SK-N-MC (cell line): ENCODE measurements at regions not wholly inside any gene's neighbourhood (a gene's known extent, or its start where the extent isn't known, plus 50 kb on each side); places are given as distances from the start of the nearest gene placed in this dataset.

Experiments used
- DNase-seq: peaks from one replicate; pipeline ENCODE4 v3.0.0-alpha.2; 2011; ENCODE audit warnings: low read depth, low spot score
- H3K27ac ChIP-seq: fragments of 200-600 bp; sonication (generic); 2 replicates; pipeline ENCODE4 v1.5.1; 2016; ENCODE audit warnings: mixed run types
- H3K36me3 ChIP-seq: fragments of 200-600 bp; sonication (generic); 2 replicates; pipeline ENCODE4 v1.6.1; 2017; ENCODE audit warnings: antibody characterized with exemption, low read length, mixed read lengths; ENCODE audit not compliant: insufficient read depth
- H3K4me3 ChIP-seq: fragments of 200-600 bp; sonication (generic); 2 replicates; pipeline ENCODE4 v1.5.1; 2016
- H3K9ac ChIP-seq: fragments of 200-600 bp; sonication (generic); 2 replicates; pipeline ENCODE4 v1.8.0; 2017; ENCODE audit warnings: mixed run types, mixed read lengths; ENCODE audit not compliant: insufficient read length
- H3K9me3 ChIP-seq: fragments of 200-600 bp; sonication (generic); 2 replicates; pipeline ENCODE4 v1.6.1; 2017; ENCODE audit warnings: low read depth, mild to moderate bottlenecking, antibody characterized with exemption, low read length, moderate library complexity, mixed read lengths
- EZH2 ChIP-seq: fragments of 200-600 bp; sonication (generic); IDR thresholded peaks from one replicate; pipeline ENCODE4 v1.6.1; 2017; ENCODE audit warnings: antibody characterized with exemption
- FOXP2 ChIP-seq: optimal IDR thresholded peaks from 2 replicates; pipeline ENCODE3; 2011; ENCODE audit warnings: mild to moderate bottlenecking, moderate library complexity; ENCODE audit not compliant: insufficient read depth; ENCODE audit errors: extremely low read length, control extremely low read depth
- POLR2AphosphoS5 ChIP-seq: IDR thresholded peaks from 2 replicates; pipeline ENCODE4 v1.6.1; 2012; ENCODE audit warnings: mild to moderate bottlenecking, low read depth, low read length, borderline replicate concordance

DNA sequence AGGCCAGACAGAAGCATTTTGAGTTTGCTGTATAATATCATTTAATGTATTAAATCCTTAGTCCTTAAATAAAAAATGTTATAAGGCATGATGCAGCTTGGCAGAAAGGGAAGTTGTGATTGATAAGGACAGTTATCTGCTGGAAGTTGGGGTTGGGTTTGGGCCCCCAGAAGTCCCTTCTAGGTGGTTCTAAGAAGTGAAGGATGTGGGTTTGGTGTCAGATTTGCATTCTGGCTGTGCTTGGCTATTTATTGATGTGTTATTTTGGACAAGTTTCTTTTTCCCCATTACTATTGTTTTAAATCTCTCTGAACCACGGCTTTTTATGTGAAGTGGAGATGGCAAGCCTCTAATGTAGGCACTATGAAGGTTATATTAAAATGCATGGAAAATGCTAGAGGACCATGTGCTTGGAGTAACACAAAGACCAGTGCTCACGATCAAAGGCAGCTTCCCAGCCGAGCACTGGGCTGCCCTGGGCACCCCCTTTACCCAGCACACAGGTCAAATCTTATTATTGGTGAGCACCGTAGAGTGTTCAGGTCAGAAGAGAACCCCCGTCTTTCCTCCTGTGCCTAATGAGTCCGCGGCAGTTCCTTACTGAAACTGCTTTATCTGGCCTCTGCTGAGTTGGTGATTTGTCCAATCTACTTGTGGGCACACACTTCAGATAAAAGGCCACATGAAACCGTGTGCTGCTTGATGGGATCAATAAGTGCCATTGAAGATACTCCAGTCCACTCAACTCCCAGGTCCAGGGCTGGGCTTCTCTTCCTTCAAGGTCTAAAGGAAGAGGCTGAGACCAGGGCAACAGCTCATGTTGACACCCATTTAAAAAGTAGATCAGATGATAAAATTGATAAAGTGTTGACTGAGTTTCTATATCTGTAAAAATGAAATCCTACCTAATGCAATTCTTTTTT lies 212.0 kb downstream of the PRDM2 start:
- H3K9me3 ChIP-seq, result no peaks in the 10 kb centered on the region
- H3K4me3 ChIP-seq, result no peak overlapping the region
- no peak overlapping the region for H3K27ac ChIP-seq

GRCh38 chr1:13913396-13913795 lies 213.4 kb downstream of the PRDM2 start:
- Histone ChIP-seq H3K4me3 (no peak overlapping the region), H3K36me3 (no peaks in the 10 kb centered on the region), H3K27ac (no peak overlapping the region), H3K9ac (no peak overlapping the region), H3K9me3 (no peaks in the 10 kb centered on the region)
- no peak for DNase-seq
- TF ChIP-seq FOXP2 (no peak), POLR2AphosphoS5 (no peak), EZH2 (no peak)

More for the DNA sequence above, 212.0 kb downstream of the PRDM2 start:
- no peak for TF ChIP-seq FOXP2
- no peak for TF ChIP-seq POLR2AphosphoS5
- TF ChIP-seq EZH2, result no peak
- H3K36me3 ChIP-seq, result no peaks in the 10 kb centered on the region
- no peak overlapping the region for H3K9ac ChIP-seq
- DNase-seq, result no peak

DNA sequence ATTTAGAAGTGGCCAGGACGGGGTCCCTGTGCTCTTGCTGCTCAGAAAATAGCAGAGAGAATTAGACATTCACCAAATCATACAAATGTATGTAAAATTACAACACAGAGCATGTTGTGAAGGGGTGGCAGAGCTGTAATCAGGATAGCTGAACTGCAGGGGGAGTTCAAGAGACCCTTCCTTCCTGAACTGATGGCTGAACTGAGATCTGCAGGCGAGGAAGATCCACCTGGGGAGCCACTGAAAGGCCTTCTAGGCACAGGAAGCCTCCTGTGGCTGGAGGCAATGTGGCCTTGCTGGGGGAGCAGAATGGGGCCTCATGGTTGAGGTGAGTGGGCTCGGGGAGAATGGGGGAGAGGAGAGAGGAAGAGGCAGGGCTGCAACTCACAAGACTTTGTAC lies 216.5 kb downstream of the PRDM2 start:
- Histone ChIP-seq H3K36me3 (no peaks in the 10 kb centered on the region), H3K27ac (no peak overlapping the region), H3K9ac (no peak overlapping the region), H3K4me3 (no peak overlapping the region), H3K9me3 (0 out of 2 replicates have a peak, but pooled peaks cover 3% of the 10 kb centered on the region)
- TF ChIP-seq EZH2, result no peak
- TF ChIP-seq POLR2AphosphoS5, result no peak
- no peak for TF ChIP-seq FOXP2
- no peak for DNase-seq

DNA sequence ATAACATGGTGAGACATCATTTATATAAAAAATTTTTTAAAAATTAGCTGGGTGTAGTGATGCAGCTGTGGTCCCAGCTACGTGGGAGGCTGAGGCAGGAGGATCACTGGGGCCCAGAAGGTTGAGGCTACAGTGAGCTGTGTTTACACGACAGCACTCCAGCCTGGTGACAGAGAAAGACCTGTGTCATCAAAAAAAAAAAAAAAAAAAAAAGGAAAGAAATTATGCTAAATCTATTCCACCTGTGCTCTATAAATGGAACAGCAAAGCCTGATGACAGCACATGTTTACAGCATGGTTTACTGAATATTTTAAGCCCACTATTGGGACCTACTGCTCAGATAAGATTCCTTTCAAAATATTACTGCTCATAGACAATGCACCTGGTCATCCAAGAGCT lies 217.6 kb downstream of the PRDM2 start:
- Histone ChIP-seq H3K9ac (no peak overlapping the region), H3K9me3 (0 out of 2 replicates have a peak, but pooled peaks cover 3% of the 10 kb centered on the region), H3K4me3 (no peak overlapping the region), H3K27ac (no peak overlapping the region), H3K36me3 (no peaks in the 10 kb centered on the region)
- DNase-seq, result no peak
- TF ChIP-seq POLR2AphosphoS5, result no peak
- no peak for TF ChIP-seq FOXP2
- TF ChIP-seq EZH2, result no peak

DNA sequence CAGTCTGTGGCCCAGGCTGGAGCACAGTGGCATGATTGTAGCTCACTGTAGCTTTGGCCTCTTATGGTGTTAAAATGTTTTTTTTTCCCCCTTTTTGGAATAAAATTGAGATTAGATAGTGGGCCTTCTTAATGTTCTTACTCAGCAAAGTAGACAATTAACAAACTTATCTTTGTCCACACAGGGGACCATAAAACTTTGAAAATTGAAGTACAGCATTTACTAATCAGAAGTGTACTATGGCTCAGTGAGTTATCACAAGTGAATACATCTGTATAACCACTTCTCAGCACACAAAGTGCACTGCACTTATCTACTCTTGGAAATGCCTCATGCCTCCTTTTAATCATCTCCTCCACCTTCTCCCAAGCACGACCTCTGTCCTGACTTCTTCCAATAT lies 218.9 kb downstream of the PRDM2 start:
- no peaks in the 10 kb centered on the region for H3K36me3 ChIP-seq
- DNase-seq, result no peak
- no peak for TF ChIP-seq FOXP2
- TF ChIP-seq EZH2, result no peak
- no peak for TF ChIP-seq POLR2AphosphoS5
- no peak overlapping the region for H3K9ac ChIP-seq
- H3K9me3 ChIP-seq, result 0 out of 2 replicates have a peak, but pooled peaks cover 3% of the 10 kb centered on the region
- H3K4me3 ChIP-seq, result no peak overlapping the region
- H3K27ac ChIP-seq, result no peak overlapping the region

DNA sequence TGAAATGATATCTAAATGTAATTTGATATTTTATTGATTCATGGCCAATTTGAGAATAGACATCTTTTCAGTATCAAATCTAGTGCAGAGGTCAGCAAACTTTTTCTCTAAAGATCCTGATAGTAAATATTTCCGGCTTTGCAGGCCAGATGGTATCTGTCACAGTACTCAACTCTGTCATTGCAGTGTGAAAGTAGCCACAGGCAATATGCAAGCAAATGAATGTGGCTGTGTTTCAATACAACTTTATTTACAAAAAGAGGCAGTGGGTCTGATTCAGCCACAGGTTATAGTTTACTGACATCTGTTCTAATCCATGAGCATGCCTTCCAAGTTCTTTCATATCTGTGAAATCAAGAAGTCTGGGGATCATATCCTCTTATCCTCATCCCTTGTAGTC lies 221.2 kb downstream of the PRDM2 start:
- DNase-seq, result no peak
- TF ChIP-seq EZH2, result no peak
- no peak for TF ChIP-seq POLR2AphosphoS5
- no peak for TF ChIP-seq FOXP2
- H3K27ac ChIP-seq, result no peak overlapping the region
- H3K36me3 ChIP-seq, result no peaks in the 10 kb centered on the region
- H3K9me3 ChIP-seq, result 0 out of 2 replicates have a peak, but pooled peaks cover 3% of the 10 kb centered on the region
- no peak overlapping the region for H3K4me3 ChIP-seq
- no peak overlapping the region for H3K9ac ChIP-seq

GRCh38 chr1:13922466-13923110 lies 222.6 kb downstream of the PRDM2 start:
- no peaks in the 10 kb centered on the region for H3K36me3 ChIP-seq
- no peak overlapping the region for H3K4me3 ChIP-seq
- H3K9me3 ChIP-seq, result 0 out of 2 replicates have a peak, but pooled peaks cover 3% of the 10 kb centered on the region
- H3K27ac ChIP-seq, result no peak overlapping the region
- DNase-seq, result no peak
- TF ChIP-seq POLR2AphosphoS5 (no peak), FOXP2 (no peak), EZH2 (no peak)
- H3K9ac ChIP-seq, result no peak overlapping the region

DNA sequence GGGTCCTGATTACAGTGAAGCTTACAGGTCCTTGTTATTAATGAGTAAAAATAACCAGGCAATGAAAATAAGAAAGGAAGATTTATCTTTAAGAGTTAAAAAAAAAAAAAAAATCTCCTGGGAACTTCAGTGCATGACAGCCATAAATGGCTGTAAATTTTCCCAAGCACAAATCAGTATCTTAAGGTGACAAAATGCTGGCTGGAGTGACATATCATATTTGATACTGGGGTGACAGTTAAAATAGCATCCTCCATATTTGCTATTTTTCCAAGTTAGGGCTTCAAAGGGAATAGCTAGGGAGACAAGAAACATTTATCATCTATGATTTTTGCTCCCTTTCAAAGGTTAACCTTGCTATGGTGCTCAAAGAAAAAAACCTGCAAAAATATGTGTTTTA lies 226.6 kb downstream of the PRDM2 start:
- no peak overlapping the region for H3K4me3 ChIP-seq
- no peaks in the 10 kb centered on the region for H3K36me3 ChIP-seq
- DNase-seq, result no peak
- TF ChIP-seq POLR2AphosphoS5 (no peak), EZH2 (no peak), FOXP2 (no peak)
- H3K9ac ChIP-seq, result no peak overlapping the region
- no peak overlapping the region for H3K27ac ChIP-seq
- H3K9me3 ChIP-seq, result no peaks in the 10 kb centered on the region
